ENCODE measurements at regions not wholly inside any gene's neighbourhood (a gene's known extent, or its start where the extent isn't known, plus 50 kb on each side); places are given as distances from the start of the nearest gene placed in this dataset.

- Mint-ChIP-seq H3K9me3 (ENCODE audit: unreplicated experiment) (no peaks in the 10 kb centered on the region), H3K36me3 (ENCODE audit: low read depth, unreplicated experiment) (no peaks in the 10 kb centered on the region), H3K4me1 (ENCODE audit: low read depth, unreplicated experiment) (no peaks in the 10 kb centered on the region), H3K27ac (ENCODE audit: unreplicated experiment) (no peak overlapping the region), H3K4me3 (ENCODE audit: unreplicated experiment) (no peak overlapping the region), H3K27me3 (ENCODE audit: low read depth, unreplicated experiment) (peaks cover 2% of the 10 kb centered on the region)
- FAIRE-seq (no peak), DNase-seq (ENCODE audit: low read depth) (no peak)
- no peak overlapping the region for H3K27ac ChIP-seq (ENCODE audit: low read depth, low read length)
- H4K20me1 ChIP-seq (ENCODE audit: insufficient read depth, low read length): no peaks in the 10 kb centered on the region
- no peaks in the 10 kb centered on the region for H3K27me3 ChIP-seq (ENCODE audit: insufficient read depth, low read length)
- no peaks in the 10 kb centered on the region for H3K79me2 ChIP-seq (ENCODE audit: insufficient read depth, low read length)
- no peak overlapping the region for H2AFZ ChIP-seq (ENCODE audit: low read depth, low read length)
- no peaks in the 10 kb centered on the region for H3K4me1 ChIP-seq (ENCODE audit: insufficient read depth, low read length)
- no peak overlapping the region for H3K9ac ChIP-seq (ENCODE audit: low read length)
- no peak for TF ChIP-seq EZH2 (IDR thresholded peaks at IDR 0.05; ENCODE audit: insufficient read depth, low read length)
- no peak for TF ChIP-seq CTCF (IDR thresholded peaks at IDR 0.05; ENCODE audit: insufficient read depth, low read depth, low read length)
- no peak overlapping the region for H3K4me3 ChIP-seq (ENCODE audit: insufficient read depth, low read depth, low read length)
- H3K9me3 ChIP-seq (ENCODE audit: insufficient read depth, low read depth, low read length): no peaks in the 10 kb centered on the region
- no peaks in the 10 kb centered on the region for H3K36me3 ChIP-seq (ENCODE audit: insufficient read depth, low read length)
- no peak overlapping the region for H3K4me2 ChIP-seq (ENCODE audit: low read length)
Measured at GRCh38 chr2:16785149-16785548, 119.5 kb upstream of the CYRIA start.

- Mint-ChIP-seq H3K36me3 (ENCODE audit: low read depth, unreplicated experiment) (no peaks in the 10 kb centered on the region), H3K27ac (ENCODE audit: unreplicated experiment) (no peak overlapping the region), H3K27me3 (ENCODE audit: low read depth, unreplicated experiment) (peaks cover 2% of the 10 kb centered on the region), H3K4me3 (ENCODE audit: unreplicated experiment) (no peak overlapping the region), H3K9me3 (ENCODE audit: unreplicated experiment) (no peaks in the 10 kb centered on the region), H3K4me1 (ENCODE audit: low read depth, unreplicated experiment) (no peaks in the 10 kb centered on the region)
- no peak for FAIRE-seq
- TF ChIP-seq EZH2 (IDR thresholded peaks at IDR 0.05; ENCODE audit: insufficient read depth, low read length): no peak
- TF ChIP-seq CTCF (IDR thresholded peaks at IDR 0.05; ENCODE audit: insufficient read depth, low read depth, low read length): no peak
- H3K4me3 ChIP-seq (ENCODE audit: insufficient read depth, low read depth, low read length): no peak overlapping the region
- H3K4me1 ChIP-seq (ENCODE audit: insufficient read depth, low read length): no peaks in the 10 kb centered on the region
- no peak overlapping the region for H3K4me2 ChIP-seq (ENCODE audit: low read length)
- no peak for DNase-seq (ENCODE audit: low read depth)
- no peak overlapping the region for H3K9ac ChIP-seq (ENCODE audit: low read length)
- H3K36me3 ChIP-seq (ENCODE audit: insufficient read depth, low read length): no peaks in the 10 kb centered on the region
- no peaks in the 10 kb centered on the region for H3K79me2 ChIP-seq (ENCODE audit: insufficient read depth, low read length)
- no peak overlapping the region for H2AFZ ChIP-seq (ENCODE audit: low read depth, low read length)
- H4K20me1 ChIP-seq (ENCODE audit: insufficient read depth, low read length): no peaks in the 10 kb centered on the region
- H3K27me3 ChIP-seq (ENCODE audit: insufficient read depth, low read length): no peaks in the 10 kb centered on the region
- H3K9me3 ChIP-seq (ENCODE audit: insufficient read depth, low read depth, low read length): no peaks in the 10 kb centered on the region
- H3K27ac ChIP-seq (ENCODE audit: low read depth, low read length): no peak overlapping the region
Measured at GRCh38 chr2:16784652-16785051, 119.0 kb upstream of the CYRIA start.

GRCh38 chr2:16777123-16777870 is 111.7 kb upstream of the CYRIA start:
- Histone ChIP-seq H3K27ac (ENCODE audit: low read depth, low read length) (no peak overlapping the region), H2AFZ (ENCODE audit: low read depth, low read length) (no peak overlapping the region), H3K36me3 (ENCODE audit: insufficient read depth, low read length) (no peaks in the 10 kb centered on the region), H3K4me1 (ENCODE audit: insufficient read depth, low read length) (peaks cover 3% of the 10 kb centered on the region), H4K20me1 (ENCODE audit: insufficient read depth, low read length) (no peaks in the 10 kb centered on the region), H3K4me2 (ENCODE audit: low read length) (no peak overlapping the region), H3K27me3 (ENCODE audit: insufficient read depth, low read length) (no peaks in the 10 kb centered on the region), H3K9ac (ENCODE audit: low read length) (no peak overlapping the region), H3K9me3 (ENCODE audit: insufficient read depth, low read depth, low read length) (no peaks in the 10 kb centered on the region), H3K79me2 (ENCODE audit: insufficient read depth, low read length) (no peaks in the 10 kb centered on the region), H3K4me3 (ENCODE audit: insufficient read depth, low read depth, low read length) (no peak overlapping the region)
- DNase-seq (ENCODE audit: low read depth): no peak
- no peaks in the 10 kb centered on the region for H3K9me3 Mint-ChIP-seq (ENCODE audit: unreplicated experiment)
- peaks cover 7% of the 10 kb centered on the region for H3K4me1 Mint-ChIP-seq (ENCODE audit: low read depth, unreplicated experiment)
- no peak for FAIRE-seq
- no peak overlapping the region for H3K4me3 Mint-ChIP-seq (ENCODE audit: unreplicated experiment)
- no peak for TF ChIP-seq CTCF (IDR thresholded peaks at IDR 0.05; ENCODE audit: insufficient read depth, low read depth, low read length)
- no peak for TF ChIP-seq EZH2 (IDR thresholded peaks at IDR 0.05; ENCODE audit: insufficient read depth, low read length)
- H3K27me3 Mint-ChIP-seq (ENCODE audit: low read depth, unreplicated experiment): no peaks in the 10 kb centered on the region
- no peak overlapping the region for H3K27ac Mint-ChIP-seq (ENCODE audit: unreplicated experiment)
- H3K36me3 Mint-ChIP-seq (ENCODE audit: low read depth, unreplicated experiment): no peaks in the 10 kb centered on the region
